OCI-LY3 (cell line): ENCODE measurements at regions not wholly inside any gene's neighbourhood (a gene's known extent, or its start where the extent isn't known, plus 50 kb on each side); places are given as distances from the start of the nearest gene placed in this dataset.

Source experiments
- H2AFZ ChIP-seq: fragments of 200-600, 300-600 bp; shearing (Covaris generic); 2 replicates; pipeline ENCODE4 v1.6.0; 2014; ENCODE audit warnings: antibody characterized with exemption, low read depth, low read length
- H3K27ac ChIP-seq: fragments of 200-600, 300-600 bp; sonication (generic); 2 replicates; pipeline ENCODE4 v1.5.1; 2014; ENCODE audit warnings: mild to moderate bottlenecking, low read length, moderate library complexity, mixed read lengths
- H3K27me3 ChIP-seq: fragments of 200-600, 300-600 bp; sonication (generic); 2 replicates; pipeline ENCODE4 v1.6.1; 2014; ENCODE audit warnings: low read depth, low read length, mixed read lengths
- H3K36me3 ChIP-seq: fragments of 200-600, 300-600 bp; sonication (generic); replicated peaks from 2 replicates; pipeline ENCODE3; 2014; ENCODE audit warnings: low read depth, low read length, mixed read lengths
- H3K4me1 ChIP-seq: fragments of 300-600, 200-600 bp; sonication (generic); 2 replicates; pipeline ENCODE4 v1.6.1; 2014; ENCODE audit warnings: low read length, mixed read lengths
- H3K4me2 ChIP-seq: fragments of 200-600, 300-600 bp; sonication (generic); 2 replicates; pipeline ENCODE4 v1.6.1; 2014; ENCODE audit warnings: low read length, mixed read lengths
- H3K4me3 ChIP-seq: fragments of 300-600, 200-600 bp; sonication (generic); 2 replicates; pipeline ENCODE4 v1.5.1; 2014; ENCODE audit warnings: antibody characterized with exemption, mild to moderate bottlenecking, low read length, moderate library complexity
- H3K79me2 ChIP-seq: fragments of 300-600, 200-600 bp; shearing (Covaris generic); 2 replicates; pipeline ENCODE4 v1.6.1; 2014; ENCODE audit warnings: mild to moderate bottlenecking, low read length, mixed read lengths
- H3K9ac ChIP-seq: fragments of 300-600, 200-600 bp; shearing (Covaris generic); 2 replicates; pipeline ENCODE4 v1.6.0; 2014; ENCODE audit warnings: mild to moderate bottlenecking, low read length, moderate library complexity
- H3K9me3 ChIP-seq: fragments of 200-600, 300-600 bp; shearing (Covaris generic); 2 replicates; pipeline ENCODE4 v1.6.1; 2014; ENCODE audit warnings: low read length, mixed read lengths; ENCODE audit not compliant: insufficient read depth
- H4K20me1 ChIP-seq: fragments of 200-600, 300-600 bp; sonication (generic); 2 replicates; pipeline ENCODE4 v1.6.1; 2016; ENCODE audit warnings: low read length, mixed read lengths; ENCODE audit not compliant: insufficient read depth
- CTCF ChIP-seq: fragments of 200-600, 300-600 bp; sonication (generic); IDR thresholded peaks from 2 replicates; pipeline ENCODE4 v1.5.1; 2014; ENCODE audit warnings: antibody characterized with exemption, low read length, low read depth
- EZH2phosphoT487 ChIP-seq: fragments of 200-600 bp; shearing (Covaris generic); IDR thresholded peaks from 2 replicates; pipeline ENCODE4 v1.6.1; 2018; ENCODE audit warnings: antibody characterized with exemption, mixed run types, low read depth

GRCh38 chr10:9688711-9689110 lies 1329.0 kb upstream of the CELF2 start:
- Histone ChIP-seq H3K79me2 (no peaks in the 10 kb centered on the region), H3K9me3 (no peaks in the 10 kb centered on the region), H2AFZ (no peak overlapping the region), H3K9ac (no peak overlapping the region), H3K4me2 (no peak overlapping the region), H3K27ac (no peak overlapping the region), H3K27me3 (no peaks in the 10 kb centered on the region), H3K36me3 (no peaks in the 10 kb centered on the region), H4K20me1 (no peaks in the 10 kb centered on the region), H3K4me3 (no peak overlapping the region), H3K4me1 (no peaks in the 10 kb centered on the region)
- no peak for TF ChIP-seq CTCF
- TF ChIP-seq EZH2phosphoT487 = no peak

GRCh38 chr10:9707216-9707615 lies 1310.5 kb upstream of the CELF2 start:
- TF ChIP-seq EZH2phosphoT487 (no peak), CTCF (no peak)
- no peak overlapping the region for H3K4me2 ChIP-seq
- no peak overlapping the region for H2AFZ ChIP-seq
- H3K4me1 ChIP-seq = no peaks in the 10 kb centered on the region
- no peaks in the 10 kb centered on the region for H3K27me3 ChIP-seq
- H3K27ac ChIP-seq = no peak overlapping the region
- H3K9ac ChIP-seq = no peak overlapping the region
- no peaks in the 10 kb centered on the region for H3K36me3 ChIP-seq
- H4K20me1 ChIP-seq = no peaks in the 10 kb centered on the region
- H3K9me3 ChIP-seq = no peaks in the 10 kb centered on the region
- no peak overlapping the region for H3K4me3 ChIP-seq
- H3K79me2 ChIP-seq = no peaks in the 10 kb centered on the region

- Histone ChIP-seq H3K4me1 (no peaks in the 10 kb centered on the region), H3K4me2 (no peak overlapping the region), H3K27ac (no peak overlapping the region)
Measured at GRCh38 chr10:9709849-9710248, 1307.8 kb upstream of the CELF2 start.

GRCh38 chr10:9712393-9712792 lies 1305.3 kb upstream of the CELF2 start:
- H3K27ac ChIP-seq = no peak overlapping the region
- H3K4me3 ChIP-seq = no peak overlapping the region
- H3K79me2 ChIP-seq = no peaks in the 10 kb centered on the region
- no peaks in the 10 kb centered on the region for H3K27me3 ChIP-seq
- H3K9ac ChIP-seq = no peak overlapping the region
- TF ChIP-seq EZH2phosphoT487 = no peak
- no peak for TF ChIP-seq CTCF
- no peaks in the 10 kb centered on the region for H4K20me1 ChIP-seq
- H3K4me1 ChIP-seq = no peaks in the 10 kb centered on the region
- no peaks in the 10 kb centered on the region for H3K9me3 ChIP-seq
- no peak overlapping the region for H2AFZ ChIP-seq
- H3K36me3 ChIP-seq = no peaks in the 10 kb centered on the region
- no peak overlapping the region for H3K4me2 ChIP-seq

More at GRCh38 chr10:9709849-9710248, 1307.8 kb upstream of the CELF2 start:
- Histone ChIP-seq H3K9ac (no peak overlapping the region), H3K4me3 (no peak overlapping the region), H3K27me3 (no peaks in the 10 kb centered on the region), H3K79me2 (no peaks in the 10 kb centered on the region), H3K9me3 (no peaks in the 10 kb centered on the region), H2AFZ (no peak overlapping the region), H3K36me3 (no peaks in the 10 kb centered on the region), H4K20me1 (no peaks in the 10 kb centered on the region)
- TF ChIP-seq EZH2phosphoT487 = no peak
- TF ChIP-seq CTCF = no peak
